ENCODE measurements at regions not wholly inside any gene's neighbourhood (a gene's known extent, or its start where the extent isn't known, plus 50 kb on each side); places are given as distances from the start of the nearest gene placed in this dataset.

- TF ChIP-seq, protein P1, sequence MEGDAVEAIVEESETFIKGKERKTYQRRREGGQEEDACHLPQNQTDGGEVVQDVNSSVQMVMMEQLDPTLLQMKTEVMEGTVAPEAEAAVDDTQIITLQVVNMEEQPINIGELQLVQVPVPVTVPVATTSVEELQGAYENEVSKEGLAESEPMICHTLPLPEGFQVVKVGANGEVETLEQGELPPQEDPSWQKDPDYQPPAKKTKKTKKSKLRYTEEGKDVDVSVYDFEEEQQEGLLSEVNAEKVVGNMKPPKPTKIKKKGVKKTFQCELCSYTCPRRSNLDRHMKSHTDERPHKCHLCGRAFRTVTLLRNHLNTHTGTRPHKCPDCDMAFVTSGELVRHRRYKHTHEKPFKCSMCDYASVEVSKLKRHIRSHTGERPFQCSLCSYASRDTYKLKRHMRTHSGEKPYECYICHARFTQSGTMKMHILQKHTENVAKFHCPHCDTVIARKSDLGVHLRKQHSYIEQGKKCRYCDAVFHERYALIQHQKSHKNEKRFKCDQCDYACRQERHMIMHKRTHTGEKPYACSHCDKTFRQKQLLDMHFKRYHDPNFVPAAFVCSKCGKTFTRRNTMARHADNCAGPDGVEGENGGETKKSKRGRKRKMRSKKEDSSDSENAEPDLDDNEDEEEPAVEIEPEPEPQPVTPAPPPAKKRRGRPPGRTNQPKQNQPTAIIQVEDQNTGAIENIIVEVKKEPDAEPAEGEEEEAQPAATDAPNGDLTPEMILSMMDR (conservative IDR thresholded peaks at IDR 0.05 in 1 of 2, IDR thresholded peaks at IDR 0.05 in 1 of 2; ENCODE audit: extremely low read depth in 1 of 2, insufficient read depth in 1 of 2, low read depth in 1 of 2, low read length in 2 of 2), result no peak
- TF ChIP-seq EZH2 (IDR thresholded peaks at IDR 0.05; ENCODE audit: borderline replicate concordance, low read length), result no peak
Measured at GRCh38 chr10:114719311-114719710, 61.2 kb upstream of the ABLIM1 start.
